Calu3 (cell line): ENCODE measurements at regions not wholly inside any gene's neighbourhood (a gene's known extent, or its start where the extent isn't known, plus 50 kb on each side); places are given as distances from the start of the nearest gene placed in this dataset.

Experiments
- BruUV-seq: library from RNA; stranded (reverse); fragments of 400-500 nt; replicated peaks from 2 replicates; lab custom pipeline; 2021; lab: Mats Ljungman, UMichigan
- CTCF ChIA-PET: fragments of 300-600 bp; sonication (Branson Sonifier 250); formaldehyde crosslinking; loops from one replicate; lab custom pipeline; 2022; ENCODE audit warnings: antibody characterized with exemption; lab: Charles Lee
- DNase-seq: peaks from one replicate; pipeline ENCODE4 v3.0.0; 2022
- H3K27ac Mint-ChIP-seq: one replicate; pipeline ENCODE4 v1.8.0; 2022; ENCODE audit warnings: mixed read lengths; ENCODE audit not compliant: unreplicated experiment
- H3K27me3 Mint-ChIP-seq: one replicate; pipeline ENCODE4 v1.8.0; 2022; ENCODE audit warnings: mixed read lengths; ENCODE audit not compliant: unreplicated experiment
- H3K36me3 Mint-ChIP-seq: one replicate; pipeline ENCODE4 v1.8.0; 2022; ENCODE audit warnings: mild to moderate bottlenecking, moderate library complexity, mixed read lengths; ENCODE audit not compliant: insufficient read depth, unreplicated experiment
- H3K4me1 Mint-ChIP-seq: one replicate; pipeline ENCODE4 v1.8.0; 2022; ENCODE audit warnings: mild to moderate bottlenecking, low read depth, mixed read lengths; ENCODE audit not compliant: unreplicated experiment
- H3K4me3 Mint-ChIP-seq: one replicate; pipeline ENCODE4 v1.8.0; 2022; ENCODE audit warnings: mild to moderate bottlenecking, low read depth, moderate library complexity, mixed read lengths; ENCODE audit not compliant: unreplicated experiment
- H3K9me3 Mint-ChIP-seq: one replicate; pipeline ENCODE4 v1.8.0; 2022; ENCODE audit warnings: low read depth, mixed read lengths; ENCODE audit not compliant: unreplicated experiment
- CTCF ChIP-seq: fragments of 200-600 bp; IDR thresholded peaks from one replicate; pipeline ENCODE4 v1.8.0; 2022; ENCODE audit warnings: antibody characterized with exemption; ENCODE audit not compliant: unreplicated experiment
- intact Hi-C: fragments of 100-400 bp; cut with micrococcal nuclease; formaldehyde crosslinking; loops from one replicate; pipeline ENCODE4 v1.10.0; 2022; ENCODE audit not compliant: unreplicated experiment

DNA sequence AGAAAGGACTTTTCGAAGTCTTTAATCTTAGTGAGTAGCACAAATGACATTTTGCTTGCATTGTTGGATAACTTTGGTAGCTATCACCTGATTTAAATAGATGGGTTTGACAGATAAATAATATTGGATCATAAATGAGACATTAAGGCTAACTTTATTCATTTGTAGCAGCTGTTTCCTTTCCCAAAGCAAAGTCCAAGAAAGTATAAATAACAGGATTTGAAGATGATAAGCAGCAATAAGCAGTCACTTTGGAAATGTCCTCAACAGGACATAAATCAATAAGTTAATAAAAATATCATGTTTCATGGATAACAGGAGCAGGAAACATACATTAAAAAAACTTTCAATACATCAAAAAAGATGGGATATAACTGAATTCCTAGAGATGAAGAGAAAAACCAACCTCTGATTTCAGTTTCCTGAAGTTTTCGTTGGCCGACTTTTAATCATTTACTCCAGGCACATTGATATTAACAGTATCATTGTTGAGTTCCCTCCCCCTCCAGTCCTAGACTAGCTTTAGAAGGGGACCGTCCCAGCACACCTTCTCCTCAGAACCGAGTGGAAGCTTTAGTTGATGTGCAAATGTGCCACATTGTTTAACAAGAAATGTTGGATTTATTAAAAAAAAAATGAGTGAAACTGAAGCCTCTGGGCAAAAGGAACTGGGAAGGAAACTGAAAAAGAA, 169.9 kb upstream of the AGA start:
- no peaks in the 10 kb centered on the region for H3K36me3 Mint-ChIP-seq
- no peaks in the 10 kb centered on the region for H3K9me3 Mint-ChIP-seq
- no peak overlapping the region for H3K27ac Mint-ChIP-seq
- intact Hi-C loops: no loop called here
- H3K27me3 Mint-ChIP-seq: no peaks in the 10 kb centered on the region
- CTCF ChIA-PET: interaction anchor here (0.7 kb wide), 1 partner anchor 326 kb away, joined by 3 read pairs; no protein-coding TSS in a partner anchor
- BruUV-seq: no TSS peak
- no peak for DNase-seq
- H3K4me3 Mint-ChIP-seq: no peak overlapping the region
- TF ChIP-seq CTCF: no peak
- H3K4me1 Mint-ChIP-seq: no peaks in the 10 kb centered on the region

GRCh38 chr4:177612684-177613083, 170.4 kb upstream of the AGA start:
- no peak overlapping the region for H3K27ac Mint-ChIP-seq
- intact Hi-C loops: no loop called here

DNA sequence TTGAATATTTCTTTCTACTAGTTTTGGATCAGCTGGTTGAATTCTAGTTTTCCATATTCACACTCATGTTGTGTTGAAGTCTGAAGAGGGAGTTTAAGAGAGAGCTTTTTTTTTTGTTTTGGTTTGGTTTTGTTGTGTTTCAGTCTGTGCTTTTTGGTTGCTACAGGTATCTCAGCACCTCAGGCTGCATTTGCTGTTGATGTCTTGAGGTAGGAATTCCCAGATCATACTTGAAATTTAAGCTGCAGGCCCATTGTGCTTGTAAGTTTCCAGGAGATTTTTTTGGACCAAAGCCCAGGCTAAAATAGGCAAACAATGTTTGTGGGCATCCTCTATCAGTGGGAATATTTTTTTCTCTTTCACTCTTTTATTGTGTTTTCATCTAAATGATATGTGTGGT, 190.2 kb upstream of the AGA start:
- Mint-ChIP-seq H3K4me3 (no peak overlapping the region), H3K4me1 (no peaks in the 10 kb centered on the region), H3K9me3 (no peaks in the 10 kb centered on the region), H3K27ac (no peak overlapping the region), H3K36me3 (peaks cover 4% of the 10 kb centered on the region), H3K27me3 (no peaks in the 10 kb centered on the region)
- CTCF ChIA-PET: no interaction called here
- TF ChIP-seq CTCF: no peak
- DNase-seq: no peak
- BruUV-seq: no TSS peak
- intact Hi-C loops: no loop called here

More at GRCh38 chr4:177612684-177613083, 170.4 kb upstream of the AGA start:
- Mint-ChIP-seq H3K4me1 (no peaks in the 10 kb centered on the region), H3K9me3 (no peaks in the 10 kb centered on the region), H3K27me3 (no peaks in the 10 kb centered on the region), H3K36me3 (no peaks in the 10 kb centered on the region), H3K4me3 (no peak overlapping the region)
- CTCF ChIA-PET: interaction anchor here (0.7 kb wide), 1 partner anchor 326 kb away, joined by 3 read pairs; no protein-coding TSS in a partner anchor
- no peak for TF ChIP-seq CTCF
- no TSS peak for BruUV-seq
- DNase-seq: no peak

DNA sequence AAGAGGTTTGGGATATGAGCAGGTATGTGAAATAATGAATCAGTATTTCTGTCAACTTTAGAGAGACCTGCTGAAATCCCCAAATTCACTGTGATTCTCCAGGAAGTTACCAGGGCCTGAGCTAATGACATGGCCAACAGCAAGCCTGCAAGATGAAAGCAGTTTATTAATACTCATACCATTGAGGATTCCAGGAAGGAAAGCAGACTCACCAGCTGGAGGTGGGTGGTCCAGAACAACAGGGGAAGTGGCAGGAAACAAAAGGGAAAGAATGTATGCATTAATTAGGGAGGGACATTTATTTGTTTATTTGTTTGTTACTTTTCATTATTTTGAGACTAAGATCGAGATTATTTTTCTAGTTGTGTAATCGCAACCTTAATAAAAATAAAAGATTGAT, 196.6 kb upstream of the AGA start:
- no peaks in the 10 kb centered on the region for H3K36me3 Mint-ChIP-seq
- no peaks in the 10 kb centered on the region for H3K27me3 Mint-ChIP-seq
- no TSS peak for BruUV-seq
- no peak overlapping the region for H3K27ac Mint-ChIP-seq
- no peaks in the 10 kb centered on the region for H3K9me3 Mint-ChIP-seq
- no peak for TF ChIP-seq CTCF
- no peak overlapping the region for H3K4me3 Mint-ChIP-seq
- intact Hi-C loops: no loop called here
- H3K4me1 Mint-ChIP-seq: no peaks in the 10 kb centered on the region
- DNase-seq: no peak
- CTCF ChIA-PET: no interaction called here
